GM03348 (cell line): ENCODE measurements at regions not wholly inside any gene's neighbourhood (a gene's known extent, or its start where the extent isn't known, plus 50 kb on each side); places are given as distances from the start of the nearest gene placed in this dataset.

Experiments
- DNase-seq: peaks from one replicate; pipeline ENCODE4 v3.0.0; 2012; ENCODE audit warnings: low spot score

DNA sequence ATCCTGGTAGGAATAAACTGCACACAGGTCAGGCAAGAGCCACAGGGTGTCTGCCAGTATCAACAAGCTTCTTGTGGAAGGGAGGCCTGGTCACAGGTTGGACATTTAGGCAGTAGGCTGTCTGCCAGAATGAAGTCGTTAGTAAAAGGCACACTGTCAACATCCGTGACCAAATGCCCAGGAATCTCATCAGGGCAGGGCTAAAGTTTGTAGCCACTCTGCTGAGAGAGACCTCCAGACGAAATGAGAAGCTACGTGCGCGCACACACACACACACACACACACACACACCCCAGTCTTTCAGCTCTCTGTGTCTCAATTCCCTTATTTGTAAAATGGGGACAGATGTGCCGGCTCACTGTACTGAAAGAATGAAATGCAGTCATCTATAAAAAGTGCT, 408.7 kb upstream of the ZFP42 start:
- no peak for DNase-seq

DNA sequence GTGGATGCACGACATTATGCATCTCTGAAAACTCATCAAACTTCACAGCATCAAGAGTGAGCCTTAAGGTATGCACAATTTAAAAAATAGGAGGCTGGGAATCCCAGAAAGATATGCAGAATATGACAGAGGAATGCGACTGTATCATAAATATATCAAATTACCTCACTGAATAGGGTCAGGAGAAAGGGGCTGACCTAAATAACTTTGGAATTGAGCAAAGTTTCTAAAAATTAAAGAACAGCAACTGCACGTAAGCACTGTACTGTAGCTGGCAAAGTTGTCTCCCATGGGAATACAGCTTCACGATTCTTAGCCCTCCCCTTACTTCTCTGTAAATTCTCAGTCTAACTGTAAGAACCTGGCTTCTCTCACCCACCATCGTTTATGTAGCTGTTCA, 397.4 kb upstream of the ZFP42 start:
- DNase-seq, result no peak

DNA sequence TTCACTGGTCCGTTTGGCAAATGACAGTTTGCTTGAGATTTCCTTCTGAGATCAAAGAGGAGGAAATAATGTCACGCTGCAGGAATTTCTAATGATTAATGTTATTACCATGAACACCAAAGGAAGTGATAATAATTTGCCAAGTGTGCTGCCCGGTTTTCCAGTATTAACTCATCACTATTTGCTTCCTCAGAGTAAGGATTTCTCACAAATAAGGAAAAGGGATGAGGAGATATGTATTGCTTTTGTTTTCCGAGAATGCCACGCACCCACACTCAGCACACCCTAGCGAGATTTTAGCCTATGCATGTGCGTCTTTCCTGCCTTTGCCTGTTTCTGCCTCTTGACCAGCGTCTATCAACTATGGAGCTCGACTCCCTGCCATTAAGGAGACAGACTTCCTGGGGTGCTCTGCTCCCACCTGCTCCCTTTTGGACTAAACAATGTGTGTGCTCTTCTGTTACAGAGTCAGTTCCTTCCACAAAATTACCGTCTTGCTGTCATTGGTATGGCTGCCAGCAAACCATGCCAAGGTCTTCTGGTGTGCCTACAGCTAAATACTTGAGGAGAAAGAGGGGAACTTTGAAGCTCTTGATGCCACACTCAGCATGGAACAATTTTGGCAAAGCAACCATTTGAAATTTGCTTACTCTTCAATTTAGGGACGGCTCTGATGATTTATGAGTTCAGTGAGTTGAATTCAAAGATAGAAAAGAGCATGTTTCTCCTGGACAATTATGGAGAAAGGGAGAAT, 393.1 kb upstream of the ZFP42 start:
- DNase-seq, result peak; percentile 51

DNA sequence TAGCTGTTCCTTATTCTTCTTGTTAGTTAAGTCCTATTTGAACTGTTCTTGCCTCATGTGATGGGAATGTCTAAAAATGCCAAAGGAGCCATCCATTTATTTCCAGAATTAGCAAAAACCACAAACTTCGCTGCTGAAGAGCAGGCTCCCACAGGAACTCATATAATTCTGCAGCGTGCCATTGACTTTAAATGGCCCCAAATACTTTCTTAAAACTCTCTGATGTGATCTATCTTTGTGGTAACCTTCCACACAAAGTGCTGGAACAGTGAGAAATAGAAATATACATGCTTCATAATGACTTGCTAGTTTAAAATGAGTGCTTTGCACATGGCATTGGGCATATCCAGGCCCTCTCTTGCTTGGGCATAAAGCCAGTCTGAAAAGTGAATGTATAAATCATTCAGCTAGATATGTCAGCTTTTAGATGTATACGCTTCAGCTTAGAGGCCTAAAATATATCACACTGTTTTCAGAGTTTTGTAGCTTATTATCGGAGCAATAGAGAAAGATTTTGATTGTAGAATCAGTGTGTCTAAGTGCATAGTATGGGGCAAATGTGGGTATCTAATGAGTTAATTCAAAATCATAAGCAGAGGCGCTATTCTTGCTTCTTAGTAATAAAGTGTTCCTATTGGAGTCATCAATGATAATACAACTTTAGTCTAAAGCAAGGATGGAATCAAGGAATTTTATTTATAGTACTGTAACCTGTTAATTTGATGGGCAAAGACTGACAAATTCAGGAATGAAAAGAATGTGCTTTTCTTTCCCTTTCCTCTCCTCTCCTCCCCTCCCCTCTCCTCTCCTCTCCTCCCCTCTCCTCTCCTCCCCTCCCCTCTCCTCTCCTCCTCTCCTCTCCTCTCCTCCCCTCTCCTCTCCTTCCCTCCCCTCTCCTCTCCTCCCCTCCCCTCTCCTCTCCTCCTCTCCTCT, 392.2 kb upstream of the ZFP42 start:
- DNase-seq, result peak; percentile 64

DNA sequence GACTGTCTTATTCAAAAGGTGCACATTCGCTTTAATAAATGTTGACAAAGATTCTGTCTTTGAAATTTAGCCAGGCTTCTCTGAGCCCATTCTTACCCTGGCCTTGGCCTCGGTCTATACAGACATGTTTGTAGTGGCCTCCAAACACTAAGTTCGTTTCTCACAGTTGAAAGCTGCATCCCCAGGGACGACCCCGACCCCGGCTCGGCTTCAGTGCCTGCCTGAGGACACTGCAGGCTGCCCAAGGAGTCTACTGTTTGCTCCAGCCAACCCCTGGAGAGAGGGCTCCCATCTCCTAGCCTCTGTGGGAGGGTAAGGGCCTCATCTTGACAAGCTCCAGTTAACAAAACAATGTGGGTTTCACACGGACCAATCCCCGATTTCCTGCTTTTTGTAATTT, 390.6 kb upstream of the ZFP42 start:
- DNase-seq, result no peak

DNA sequence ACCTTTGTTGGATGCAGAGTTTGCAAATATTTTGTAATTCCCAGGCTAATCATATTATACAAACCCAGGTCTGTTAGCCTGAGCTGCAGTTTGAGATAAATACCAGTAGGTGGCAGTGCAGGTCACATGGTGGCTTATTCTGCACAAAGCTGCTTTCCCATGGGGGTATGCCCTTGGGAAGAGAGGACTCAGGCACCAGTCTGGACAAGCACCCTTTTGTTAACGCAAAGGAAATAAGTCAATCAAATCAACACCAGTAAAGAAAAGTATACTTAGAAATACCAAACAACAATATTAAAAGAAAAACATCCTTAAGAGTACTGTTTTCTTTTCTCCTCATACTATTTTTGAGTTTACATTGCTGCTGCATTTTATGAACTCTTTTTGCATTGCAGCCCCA, 389.0 kb upstream of the ZFP42 start:
- DNase-seq, result peak; percentile 71

DNA sequence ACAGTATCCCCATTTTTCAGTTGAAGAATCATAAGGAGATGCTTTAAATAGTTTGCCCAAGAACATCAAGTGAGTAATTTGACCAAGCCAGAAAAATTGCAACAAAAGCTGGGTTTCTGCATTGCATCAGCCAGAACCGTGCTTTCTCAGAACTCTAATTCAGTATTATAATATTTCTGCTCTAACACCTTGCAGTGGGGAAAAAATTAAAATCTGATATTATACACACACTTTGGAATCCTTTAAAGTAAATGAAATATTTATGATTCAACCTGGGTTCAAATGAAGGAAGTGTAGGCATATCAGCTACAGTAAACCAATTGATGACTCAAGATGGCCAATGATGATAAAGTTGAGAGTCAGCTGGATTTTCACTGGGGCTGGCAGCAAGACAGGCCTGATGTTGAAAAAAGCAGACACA, 387.6 kb upstream of the ZFP42 start:
- peak; percentile 49 for DNase-seq

DNA sequence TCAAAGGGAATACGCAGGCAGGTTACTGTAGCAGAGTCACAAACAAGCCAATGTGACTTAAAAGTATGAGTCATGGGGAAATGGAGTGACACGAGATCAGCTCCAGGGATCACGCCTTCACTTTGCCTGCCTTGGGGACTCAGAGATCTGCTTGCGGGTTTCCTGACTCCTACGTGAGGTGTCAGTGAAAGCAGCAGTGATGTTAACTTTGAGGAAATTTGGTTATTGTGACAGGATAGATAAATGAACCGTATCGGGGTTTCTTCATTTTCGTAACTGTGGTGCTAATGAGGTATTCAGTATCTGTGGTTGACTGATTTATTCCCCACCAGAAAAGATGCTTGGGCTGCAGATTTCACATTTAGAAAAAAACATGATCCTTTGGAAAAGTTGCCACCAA, 383.3 kb upstream of the ZFP42 start:
- DNase-seq, result peak; percentile 33

DNA sequence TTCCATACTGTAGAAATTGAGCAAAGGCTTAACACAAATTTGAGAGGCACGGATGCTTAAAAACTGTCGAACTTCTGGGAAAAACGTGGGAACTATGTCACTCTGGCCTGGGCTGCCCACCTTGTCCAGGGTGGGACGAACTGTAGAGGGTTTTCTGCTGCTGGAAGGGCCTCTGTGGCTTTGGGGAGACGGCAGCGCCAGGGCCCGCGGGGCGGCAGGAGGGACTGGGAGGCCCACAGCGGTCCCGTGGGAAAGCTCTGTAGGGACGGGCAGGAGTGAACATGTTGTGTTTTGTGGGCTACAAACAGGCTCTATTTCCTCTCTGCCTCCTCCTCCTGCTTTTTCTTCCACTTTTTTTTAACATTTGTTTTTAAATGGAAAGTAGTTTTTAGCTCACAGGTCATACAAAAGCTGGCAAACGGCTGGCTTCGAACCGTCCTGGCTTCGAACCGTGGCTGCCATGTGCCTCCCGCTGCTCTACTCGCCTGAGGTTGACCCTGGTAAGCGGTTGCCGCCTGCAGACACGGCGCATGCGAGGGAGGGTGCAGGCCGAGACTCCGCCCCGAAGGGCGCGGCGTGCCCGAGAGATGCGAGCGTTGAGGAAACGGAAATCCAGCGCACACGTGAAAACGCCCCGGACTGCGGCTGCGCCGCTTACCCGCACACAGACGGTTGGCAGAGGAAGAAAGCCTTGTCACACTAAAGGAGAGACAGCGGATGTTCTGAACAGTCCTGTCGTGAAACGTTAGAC, 382.3 kb upstream of the ZFP42 start:
- no peak for DNase-seq

DNA sequence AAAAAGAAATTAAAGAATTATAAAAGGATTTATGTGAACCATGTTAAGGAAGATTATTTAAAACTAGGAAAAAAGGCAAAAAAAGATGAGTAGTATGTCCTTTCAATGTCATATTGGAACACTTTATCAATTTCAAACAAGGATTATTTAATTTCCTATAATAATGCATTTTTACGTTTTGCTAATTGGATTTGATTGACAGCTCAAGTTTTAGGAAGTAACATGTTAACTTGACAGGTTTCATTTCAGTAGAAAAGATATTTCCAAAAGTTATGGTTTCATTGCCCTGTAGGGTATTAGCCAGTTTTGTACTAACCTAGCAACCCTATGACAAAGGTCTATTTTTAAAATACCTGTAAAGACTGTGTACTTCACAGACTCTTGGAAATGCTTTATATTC, 379.6 kb upstream of the ZFP42 start:
- DNase-seq, result no peak

DNA sequence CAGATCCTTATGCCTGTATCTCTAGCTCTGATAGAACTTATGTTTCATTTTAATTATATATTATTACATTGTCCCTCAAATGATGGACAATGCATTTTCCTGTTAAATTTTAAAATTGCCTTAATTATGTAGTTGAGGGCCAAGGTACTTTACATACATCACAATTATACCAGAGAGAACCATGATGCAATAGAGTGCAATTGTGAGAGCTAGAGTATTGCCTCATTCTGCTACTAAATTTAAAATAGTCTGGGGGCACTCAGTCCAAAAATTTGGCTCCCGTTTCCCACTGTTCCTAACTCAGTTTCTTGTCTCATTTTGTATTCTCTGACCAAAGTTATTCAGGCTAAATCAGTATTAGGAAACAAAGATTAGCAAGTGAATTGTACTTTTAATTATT, 378.5 kb upstream of the ZFP42 start:
- no peak for DNase-seq

DNA sequence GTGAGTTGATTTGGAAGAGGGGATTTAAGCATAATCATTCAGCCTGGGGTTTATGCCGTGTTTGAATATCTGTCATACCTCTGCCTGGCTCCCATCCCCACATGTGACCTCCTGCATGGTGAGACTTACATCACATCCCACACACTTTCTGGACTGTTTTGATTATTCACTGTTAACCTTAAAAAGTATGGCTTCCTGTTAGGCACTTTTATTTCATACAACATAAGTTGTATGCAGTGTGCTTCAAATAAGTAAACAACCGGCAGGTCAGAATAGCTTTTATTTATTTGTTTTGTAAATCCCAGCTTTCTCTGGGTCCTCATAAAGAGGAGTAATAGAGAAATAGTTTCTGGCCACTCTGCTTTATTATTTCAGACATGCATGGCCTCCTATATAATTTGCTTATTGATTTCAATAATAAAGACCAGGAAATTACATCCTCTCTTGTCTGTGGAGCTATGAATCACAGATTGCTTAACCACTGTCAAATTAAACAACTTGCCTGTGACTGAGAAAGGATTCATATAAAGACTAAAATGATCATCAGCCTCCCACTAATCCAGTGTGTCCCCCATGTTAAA, 376.8 kb upstream of the ZFP42 start:
- no peak for DNase-seq

DNA sequence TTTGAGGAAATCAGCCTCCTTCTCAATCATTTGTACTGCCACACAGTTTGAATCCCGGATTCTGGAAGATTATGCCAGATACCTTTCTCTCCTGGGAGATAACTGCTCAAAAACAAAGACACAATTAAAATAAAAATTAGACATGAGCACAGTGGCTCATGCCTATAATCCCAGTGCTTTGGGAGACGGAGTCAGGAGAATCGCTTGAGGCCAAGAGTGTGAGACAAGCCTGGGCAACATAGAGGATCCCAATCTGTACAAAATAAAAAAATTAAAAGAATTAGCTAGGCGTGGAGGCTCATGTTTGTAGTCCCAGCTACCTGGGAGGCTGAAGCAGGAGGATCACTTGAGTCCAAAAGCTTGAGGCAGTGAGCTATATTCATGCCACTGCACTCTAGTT, 376.3 kb upstream of the ZFP42 start:
- no peak for DNase-seq

DNA sequence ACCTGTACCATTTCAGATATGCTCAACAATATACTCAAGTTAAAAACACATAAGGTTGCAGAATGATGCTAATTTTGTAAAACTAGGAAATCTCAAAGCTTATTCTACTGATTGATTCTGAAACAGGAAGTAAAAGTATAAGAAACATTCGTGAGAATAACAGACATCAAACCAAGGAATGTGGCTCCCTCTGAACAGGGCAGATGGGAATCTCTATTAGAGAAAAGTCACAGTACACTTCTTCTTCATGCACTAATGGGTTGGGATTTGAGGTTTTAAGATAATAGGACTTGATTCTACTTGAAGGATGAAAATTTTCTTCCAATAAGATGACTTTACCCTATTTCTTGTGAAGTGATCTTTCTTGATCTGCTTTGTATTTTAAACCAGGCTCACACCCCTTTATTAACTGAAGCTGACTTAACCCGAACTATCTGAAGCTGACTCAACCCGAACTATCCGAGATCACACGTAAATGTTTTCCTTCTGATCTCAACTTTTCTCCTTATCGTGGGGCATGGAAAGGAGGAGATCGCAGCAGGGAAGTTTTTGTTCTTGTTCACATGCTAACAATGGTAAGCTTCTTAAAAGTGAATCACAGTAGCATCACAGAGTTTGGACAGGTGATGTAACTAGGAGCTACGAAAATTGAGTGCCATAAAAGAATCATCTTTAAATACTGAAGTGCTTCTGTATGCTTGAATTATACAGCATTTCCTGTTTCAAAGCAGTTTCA, 363.1 kb upstream of the ZFP42 start:
- no peak for DNase-seq

DNA sequence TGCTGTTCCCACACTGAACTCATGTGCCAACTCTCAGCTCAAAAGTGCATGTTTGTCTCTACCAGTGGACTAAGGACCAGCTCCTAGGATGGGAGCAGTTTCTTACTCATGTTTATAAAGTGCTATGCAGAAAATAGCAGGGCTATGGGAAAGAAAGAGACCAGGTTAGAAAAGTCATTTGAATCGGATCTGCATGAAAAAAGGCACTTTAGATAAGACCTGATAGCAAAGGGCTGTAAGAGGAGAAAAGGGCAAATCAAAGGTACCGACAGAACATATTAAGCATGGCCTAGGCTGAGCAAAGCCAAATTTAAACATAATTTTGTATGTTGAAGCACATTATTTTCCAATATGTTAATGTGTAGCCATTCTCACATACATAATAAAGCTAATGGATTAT, 362.3 kb upstream of the ZFP42 start:
- no peak for DNase-seq

DNA sequence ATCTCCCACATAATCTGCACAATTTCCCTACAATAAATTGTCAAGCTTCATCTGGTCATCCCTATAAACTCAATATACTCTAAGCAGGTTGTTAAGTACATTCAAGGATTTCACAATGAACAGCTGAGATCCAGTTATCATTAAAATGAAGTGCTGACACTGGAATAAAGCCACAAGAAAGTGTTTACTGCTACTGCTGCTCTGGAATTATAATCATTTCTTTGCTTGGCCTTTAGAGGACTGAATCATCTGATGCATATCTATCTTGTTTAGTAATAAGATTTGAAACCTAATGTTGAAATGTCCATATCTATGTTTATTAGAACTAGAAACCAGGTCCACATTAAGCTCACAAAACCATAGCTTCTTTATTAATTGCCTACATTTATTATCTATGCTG, 338.6 kb upstream of the ZFP42 start:
- DNase-seq, result peak; percentile 37

DNA sequence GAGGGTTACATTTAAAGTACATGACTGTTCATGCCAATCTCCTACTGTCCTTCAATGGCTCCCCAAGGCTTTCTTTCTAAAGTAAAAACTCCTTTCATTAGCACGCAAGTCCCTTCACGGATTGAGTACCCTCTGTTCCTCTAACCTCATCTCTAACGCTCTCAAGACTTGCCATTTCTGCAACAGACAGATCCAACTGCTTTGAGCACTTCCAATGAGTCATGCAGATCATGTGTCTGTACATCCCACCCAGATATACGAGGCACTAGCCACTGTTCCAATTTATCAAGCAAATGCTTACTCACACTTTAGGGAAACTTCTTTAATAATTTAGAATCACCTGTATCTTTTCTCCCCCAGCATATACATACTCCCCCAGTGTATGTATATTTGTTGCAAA, 332.5 kb upstream of the ZFP42 start:
- no peak for DNase-seq

DNA sequence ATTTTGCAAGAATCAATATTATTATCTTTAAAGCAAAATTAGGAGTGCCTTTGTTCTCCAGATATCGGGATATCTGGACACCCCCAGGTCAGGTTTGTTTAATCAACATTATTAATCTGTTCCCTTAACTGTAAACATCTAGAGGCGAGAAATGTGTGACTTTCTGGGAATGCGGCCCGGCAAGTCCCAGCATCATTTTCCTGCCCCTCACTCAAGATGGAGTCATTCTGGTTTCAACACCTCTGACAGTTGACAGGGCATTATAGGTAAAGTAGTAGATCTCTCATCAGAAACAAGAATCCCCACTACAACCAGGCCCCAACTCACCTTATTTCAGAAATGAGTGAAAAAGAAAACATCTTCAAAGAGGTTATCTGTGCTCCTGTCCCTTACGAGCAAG, 331.6 kb upstream of the ZFP42 start:
- no peak for DNase-seq

DNA sequence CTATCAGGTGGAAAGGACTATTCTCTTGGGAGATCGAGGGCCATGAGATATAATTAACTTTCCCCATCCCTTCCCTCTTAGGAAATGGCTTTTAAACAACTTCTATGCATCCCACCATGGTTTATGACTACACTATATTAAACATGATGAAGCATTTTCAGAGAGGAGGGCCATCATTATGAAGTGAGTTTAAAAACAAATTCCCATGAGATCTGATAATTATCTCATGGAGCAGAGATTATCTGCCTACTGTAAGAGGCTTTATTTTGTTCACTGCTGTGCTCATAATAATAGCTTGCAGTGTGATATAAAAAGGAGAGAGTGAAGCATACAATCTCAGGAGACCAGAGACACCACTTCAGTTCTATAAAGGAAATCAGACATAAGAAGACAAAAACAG, 330.5 kb upstream of the ZFP42 start:
- DNase-seq, result no peak

DNA sequence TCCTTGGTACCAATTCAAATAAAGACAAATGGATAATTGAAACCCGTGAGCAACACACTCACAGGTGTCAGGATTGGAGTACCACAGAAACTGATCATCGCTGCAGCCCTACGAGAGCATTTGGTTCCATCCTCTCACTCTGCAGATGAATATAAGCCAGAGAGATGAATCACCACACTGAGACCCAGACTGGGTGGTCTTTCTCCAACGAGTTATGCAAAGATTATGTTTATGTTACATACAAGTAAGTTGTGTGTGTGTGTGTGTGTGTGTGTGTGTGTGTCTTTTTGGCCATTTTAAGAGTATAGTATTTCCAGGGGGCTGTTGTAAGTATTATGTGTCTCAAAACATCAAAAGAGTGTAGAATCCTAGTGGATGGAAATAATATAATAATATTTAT, 329.5 kb upstream of the ZFP42 start:
- no peak for DNase-seq

DNA sequence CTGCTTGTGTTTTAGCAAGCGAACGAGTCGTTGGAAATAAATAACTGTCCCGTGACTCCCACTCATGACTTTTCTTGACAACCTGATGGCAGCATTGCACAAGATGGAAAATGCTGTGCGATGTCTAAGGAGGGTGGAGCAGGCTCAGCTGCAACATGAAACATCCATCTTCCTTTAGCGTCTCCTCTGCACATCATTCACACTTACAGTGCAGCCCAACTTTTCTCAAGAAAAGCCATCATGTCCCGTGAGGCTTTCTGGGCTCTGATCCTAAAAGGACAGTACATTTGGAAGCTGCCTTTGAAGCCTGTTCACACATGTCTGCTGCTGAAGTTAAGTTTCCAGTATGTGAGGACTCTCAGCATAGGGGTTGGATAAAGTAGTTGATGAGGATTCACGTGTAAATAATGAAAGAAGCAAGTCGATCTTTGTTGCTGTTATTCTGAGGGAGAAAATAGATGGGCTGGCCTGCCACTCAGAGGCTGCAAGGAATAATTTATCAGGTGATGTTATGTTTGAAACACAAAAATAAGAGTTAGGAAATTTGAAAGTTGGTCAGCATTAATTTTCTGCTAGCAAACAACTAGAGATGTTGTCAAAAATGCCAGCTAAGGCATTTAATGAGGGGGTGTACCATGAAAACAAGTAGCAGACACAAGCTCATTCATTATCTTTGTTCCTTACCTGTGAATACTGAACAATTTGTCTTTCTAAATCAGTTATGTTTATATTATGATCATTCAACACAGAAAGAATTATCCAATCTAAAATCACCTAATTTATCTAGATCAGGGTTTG, 328.7 kb upstream of the ZFP42 start:
- DNase-seq, result peak; percentile 27
